ENCODE measurements at regions not wholly inside any gene's neighbourhood (a gene's known extent, or its start where the extent isn't known, plus 50 kb on each side); places are given as distances from the start of the nearest gene placed in this dataset.
"Not testable (repeated sequence)": the region's sequence is repeated elsewhere in the genome, so short reads cannot be mapped to it uniquely, and the experiment has no call there.

GRCh38 chr12:126400831-126401230 is 1335.6 kb downstream of the AACS start:
- no peak for DNase-seq

- no peak for DNase-seq
Observed at GRCh38 chr12:126404293-126404881, 1339.2 kb downstream of the AACS start.

- no peak for DNase-seq
Observed at GRCh38 chr12:126418400-126418799, 1353.2 kb downstream of the AACS start.

GRCh38 chr12:126419131-126419530 is 1353.9 kb downstream of the AACS start:
- no peak for DNase-seq

- no peak for DNase-seq
Observed at GRCh38 chr12:126424696-126425095, 1359.5 kb downstream of the AACS start.

- DNase-seq = no peak
Observed at GRCh38 chr12:126425264-126425663, 1360.0 kb downstream of the AACS start.

- DNase-seq = no peak
Observed at GRCh38 chr12:126428769-126429168, 1363.5 kb downstream of the AACS start.

GRCh38 chr12:126430921-126431320 is 1365.7 kb downstream of the AACS start:
- DNase-seq = no peak

GRCh38 chr12:126431767-126432166 is 1366.5 kb downstream of the AACS start:
- peak; percentile 2 for DNase-seq

GRCh38 chr12:126432780-126433179 is 1367.5 kb downstream of the AACS start:
- no peak for DNase-seq

GRCh38 chr12:126434412-126434985 is 1369.3 kb downstream of the AACS start:
- DNase-seq = no peak

GRCh38 chr12:126436041-126436440 is 1370.8 kb downstream of the AACS start:
- no peak for DNase-seq

- DNase-seq = no peak
Observed at GRCh38 chr12:126437934-126438333, 1372.7 kb downstream of the AACS start.

GRCh38 chr12:126443977-126444376 is 1378.7 kb downstream of the AACS start:
- no peak for DNase-seq

GRCh38 chr12:126447346-126447745 is 1382.1 kb downstream of the AACS start:
- DNase-seq = no peak

GRCh38 chr12:126451809-126452208 is 1386.6 kb downstream of the AACS start:
- DNase-seq = no peak

- not testable (repeated sequence) for DNase-seq
Observed at GRCh38 chr12:126452686-126453085, 1387.5 kb downstream of the AACS start.

- DNase-seq = no peak
Observed at GRCh38 chr12:126454581-126454980, 1389.3 kb downstream of the AACS start.

GRCh38 chr12:126457776-126458175 is 1392.5 kb downstream of the AACS start:
- DNase-seq = no peak

GRCh38 chr12:126464153-126464552 is 1398.9 kb downstream of the AACS start:
- no peak for DNase-seq

- no peak for DNase-seq
Observed at GRCh38 chr12:126469211-126469610, 1404.0 kb downstream of the AACS start.

- DNase-seq = no peak
Observed at GRCh38 chr12:126474703-126475102, 1409.5 kb downstream of the AACS start.

GRCh38 chr12:126480451-126480850 is 1415.2 kb downstream of the AACS start:
- DNase-seq = no peak

- DNase-seq = no peak
Observed at GRCh38 chr12:126481688-126482087, 1416.5 kb downstream of the AACS start.

GRCh38 chr12:126482238-126482889 is 1417.1 kb downstream of the AACS start:
- DNase-seq = no peak

All from midbrain (tissue), 1 donor.